NCI-H82 (cell line): ENCODE measurements at regions not wholly inside any gene's neighbourhood (a gene's known extent, or its start where the extent isn't known, plus 50 kb on each side); places are given as distances from the start of the nearest gene placed in this dataset.

ENCODE experiments used
- DNase-seq: peaks from one replicate; lab custom pipeline; 2025; lab: John Stamatoyannopoulos, UW

GRCh38 chr2:236745420-236746210, 176.0 kb downstream of the ACKR3 start:
- DNase-seq, result peak; percentile 90

GRCh38 chr2:236746833-236747232, 177.2 kb downstream of the ACKR3 start:
- DNase-seq, result no peak

GRCh38 chr2:236747426-236747825, 177.8 kb downstream of the ACKR3 start:
- peak; percentile 66 for DNase-seq

- no peak for DNase-seq
Measured at GRCh38 chr2:236747925-236748324, 178.3 kb downstream of the ACKR3 start.

GRCh38 chr2:236748385-236748784, 178.8 kb downstream of the ACKR3 start:
- DNase-seq, result no peak

- no peak for DNase-seq
Measured at GRCh38 chr2:236748801-236749200, 179.2 kb downstream of the ACKR3 start.

- no peak for DNase-seq
Measured at GRCh38 chr2:236749346-236749745, 179.7 kb downstream of the ACKR3 start.

- DNase-seq, result no peak
Measured at GRCh38 chr2:236752096-236752495, 182.5 kb downstream of the ACKR3 start.

- peak; percentile 89 for DNase-seq
Measured at GRCh38 chr2:236753606-236754270, 184.1 kb downstream of the ACKR3 start.

GRCh38 chr2:236754271-236754944, 184.8 kb downstream of the ACKR3 start:
- no peak for DNase-seq

GRCh38 chr2:236755278-236755840, 185.7 kb downstream of the ACKR3 start:
- DNase-seq, result no peak

GRCh38 chr2:236758406-236758805, 188.8 kb downstream of the ACKR3 start:
- no peak for DNase-seq

- no peak for DNase-seq
Measured at GRCh38 chr2:236760246-236760645, 190.6 kb downstream of the ACKR3 start.

- DNase-seq, result no peak
Measured at GRCh38 chr2:236761358-236761757, 191.7 kb downstream of the ACKR3 start.

GRCh38 chr2:236762628-236763027, 193.0 kb downstream of the ACKR3 start:
- DNase-seq, result no peak

GRCh38 chr2:236763857-236764256, 194.2 kb downstream of the ACKR3 start:
- no peak for DNase-seq

- no peak for DNase-seq
Measured at GRCh38 chr2:236764716-236765115, 195.1 kb downstream of the ACKR3 start.

GRCh38 chr2:236765478-236765877, 195.9 kb downstream of the ACKR3 start:
- peak; percentile 85 for DNase-seq

GRCh38 chr2:236766850-236767249, 197.2 kb downstream of the ACKR3 start:
- no peak for DNase-seq

- no peak for DNase-seq
Measured at GRCh38 chr2:236767941-236768340, 198.3 kb downstream of the ACKR3 start.

GRCh38 chr2:236768393-236769140, 198.9 kb downstream of the ACKR3 start:
- no peak for DNase-seq
